Liver (tissue), 3 donors: ENCODE measurements at regions not wholly inside any gene's neighbourhood (a gene's known extent, or its start where the extent isn't known, plus 50 kb on each side); places are given as distances from the start of the nearest gene placed in this dataset.

ENCODE experiments used
- EGR1 ChIP-seq, 2 donors: IDR thresholded peaks; 2 replicates each; pipeline ENCODE4 v1.6.1; 2016 to 2018; ENCODE audit warnings: antibody characterized with exemption in 2 of 2, low read depth in 2 of 2
- GABPA ChIP-seq, 2 donors: IDR thresholded peaks in 1 of 2; conservative IDR thresholded peaks in 1 of 2; 2 replicates each; pipeline ENCODE4 v1.6.1; 2016; ENCODE audit warnings: antibody characterized with exemption in 2 of 2, mild to moderate bottlenecking in 1 of 2, moderate library complexity in 1 of 2
- RAD21 ChIP-seq, 2 donors: IDR thresholded peaks; 2 replicates each; pipeline ENCODE4 v1.6.1; 2016; ENCODE audit warnings: antibody characterized with exemption in 2 of 2, mild to moderate bottlenecking in 2 of 2
- SP1 ChIP-seq: IDR thresholded peaks from 2 replicates; pipeline ENCODE4 v1.6.1; 2018; ENCODE audit warnings: antibody characterized with exemption, mild to moderate bottlenecking
- TAF1 ChIP-seq: conservative IDR thresholded peaks from 2 replicates; pipeline ENCODE4 v1.6.1; 2016; ENCODE audit warnings: antibody characterized with exemption, mild to moderate bottlenecking
- YY1 ChIP-seq: IDR thresholded peaks from 2 replicates; pipeline ENCODE4 v1.6.1; 2016; ENCODE audit warnings: antibody characterized with exemption, mild to moderate bottlenecking
- TF ChIP-seq, protein P1 (sequence below): fragments of 150-350 bp; IDR thresholded peaks from 2 replicates; pipeline ENCODE4 v1.5.1; 2017; ENCODE audit warnings: improper control_type of control experiment, low read depth, low read length; ENCODE audit not compliant: missing input control
- TF ChIP-seq, protein P2 (sequence below): IDR thresholded peaks from 2 replicates; pipeline ENCODE4 v1.6.1; 2016; ENCODE audit warnings: antibody characterized with exemption
- TF ChIP-seq, protein P3 (sequence below): IDR thresholded peaks from 2 replicates; pipeline ENCODE4 v1.6.1; 2016; ENCODE audit warnings: antibody characterized with exemption
- donor health status: healthy.
- donor health status: healthy.

DNA sequence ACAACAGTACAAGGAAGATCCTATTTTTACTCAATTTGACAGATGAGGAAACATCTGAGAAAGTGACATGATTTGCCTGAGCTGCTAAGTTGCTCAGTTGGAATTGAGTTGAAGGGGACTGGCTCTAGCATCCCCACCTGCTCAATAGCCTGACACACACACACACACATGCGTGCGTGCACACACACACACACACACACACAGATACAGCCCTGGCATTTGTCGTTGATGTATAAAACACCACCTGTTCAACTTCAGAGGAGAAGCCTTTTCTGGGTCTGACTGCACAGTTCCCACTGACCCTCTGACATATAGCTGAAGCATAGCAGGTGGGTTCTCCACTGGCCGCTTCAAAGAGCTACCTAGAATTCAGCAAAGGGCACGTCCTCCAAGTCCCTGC, 1045.9 kb downstream of the VRK1 start:
- TF ChIP-seq EGR1 (IDR thresholded peaks at IDR 0.05; ENCODE audit: low read depth in 2 of 2) (no peak), TAF1 (no peak), GABPA (IDR thresholded peaks at IDR 0.05 in 1 of 2, conservative IDR thresholded peaks at IDR 0.05 in 1 of 2) (no peak), SP1 (no peak), RAD21 (IDR thresholded peaks at IDR 0.05) (no peak), YY1 (no peak)
- TF ChIP-seq, protein P1, sequence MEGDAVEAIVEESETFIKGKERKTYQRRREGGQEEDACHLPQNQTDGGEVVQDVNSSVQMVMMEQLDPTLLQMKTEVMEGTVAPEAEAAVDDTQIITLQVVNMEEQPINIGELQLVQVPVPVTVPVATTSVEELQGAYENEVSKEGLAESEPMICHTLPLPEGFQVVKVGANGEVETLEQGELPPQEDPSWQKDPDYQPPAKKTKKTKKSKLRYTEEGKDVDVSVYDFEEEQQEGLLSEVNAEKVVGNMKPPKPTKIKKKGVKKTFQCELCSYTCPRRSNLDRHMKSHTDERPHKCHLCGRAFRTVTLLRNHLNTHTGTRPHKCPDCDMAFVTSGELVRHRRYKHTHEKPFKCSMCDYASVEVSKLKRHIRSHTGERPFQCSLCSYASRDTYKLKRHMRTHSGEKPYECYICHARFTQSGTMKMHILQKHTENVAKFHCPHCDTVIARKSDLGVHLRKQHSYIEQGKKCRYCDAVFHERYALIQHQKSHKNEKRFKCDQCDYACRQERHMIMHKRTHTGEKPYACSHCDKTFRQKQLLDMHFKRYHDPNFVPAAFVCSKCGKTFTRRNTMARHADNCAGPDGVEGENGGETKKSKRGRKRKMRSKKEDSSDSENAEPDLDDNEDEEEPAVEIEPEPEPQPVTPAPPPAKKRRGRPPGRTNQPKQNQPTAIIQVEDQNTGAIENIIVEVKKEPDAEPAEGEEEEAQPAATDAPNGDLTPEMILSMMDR: no peak
- TF ChIP-seq, protein P2, sequence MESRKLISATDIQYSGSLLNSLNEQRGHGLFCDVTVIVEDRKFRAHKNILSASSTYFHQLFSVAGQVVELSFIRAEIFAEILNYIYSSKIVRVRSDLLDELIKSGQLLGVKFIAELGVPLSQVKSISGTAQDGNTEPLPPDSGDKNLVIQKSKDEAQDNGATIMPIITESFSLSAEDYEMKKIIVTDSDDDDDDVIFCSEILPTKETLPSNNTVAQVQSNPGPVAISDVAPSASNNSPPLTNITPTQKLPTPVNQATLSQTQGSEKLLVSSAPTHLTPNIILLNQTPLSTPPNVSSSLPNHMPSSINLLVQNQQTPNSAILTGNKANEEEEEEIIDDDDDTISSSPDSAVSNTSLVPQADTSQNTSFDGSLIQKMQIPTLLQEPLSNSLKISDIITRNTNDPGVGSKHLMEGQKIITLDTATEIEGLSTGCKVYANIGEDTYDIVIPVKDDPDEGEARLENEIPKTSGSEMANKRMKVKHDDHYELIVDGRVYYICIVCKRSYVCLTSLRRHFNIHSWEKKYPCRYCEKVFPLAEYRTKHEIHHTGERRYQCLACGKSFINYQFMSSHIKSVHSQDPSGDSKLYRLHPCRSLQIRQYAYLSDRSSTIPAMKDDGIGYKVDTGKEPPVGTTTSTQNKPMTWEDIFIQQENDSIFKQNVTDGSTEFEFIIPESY: no peak
- TF ChIP-seq, protein P3, sequence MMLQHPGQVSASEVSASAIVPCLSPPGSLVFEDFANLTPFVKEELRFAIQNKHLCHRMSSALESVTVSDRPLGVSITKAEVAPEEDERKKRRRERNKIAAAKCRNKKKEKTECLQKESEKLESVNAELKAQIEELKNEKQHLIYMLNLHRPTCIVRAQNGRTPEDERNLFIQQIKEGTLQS: no peak
